ENCODE measurements at regions not wholly inside any gene's neighbourhood (a gene's known extent, or its start where the extent isn't known, plus 50 kb on each side); places are given as distances from the start of the nearest gene placed in this dataset.

DNA sequence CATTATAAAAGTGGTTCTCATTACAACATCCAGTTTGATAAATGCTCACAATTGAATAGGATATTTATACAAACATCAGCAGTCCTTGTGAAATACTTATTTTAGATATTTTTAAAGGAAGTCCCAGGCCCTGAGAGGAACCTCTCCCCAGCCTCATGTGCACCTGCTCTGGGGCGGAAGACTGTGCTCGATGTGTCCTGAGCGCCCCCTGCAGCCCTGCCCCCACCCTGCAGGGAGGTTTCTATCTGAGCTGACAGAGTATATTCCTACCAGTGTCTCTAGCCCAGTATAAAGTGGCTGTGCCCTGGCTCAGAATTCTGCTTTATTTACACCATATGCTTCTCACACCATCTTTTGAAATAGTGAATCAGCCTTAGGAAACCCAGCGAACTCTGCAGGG is 1349.1 kb downstream of the TMEM121 start:
- TF ChIP-seq ISL1 (CRISPR knock-in tag; IDR thresholded peaks at IDR 0.05), result no peak
- TF ChIP-seq ARNTL (CRISPR knock-in tag; IDR thresholded peaks at IDR 0.05; ENCODE audit: borderline replicate concordance, low read depth), result no peak
- peak; percentile 47; the same call in 2 of the 3 replicates for ATAC-seq

GRCh38 chr14:106876711-106877110 is 1350.3 kb downstream of the TMEM121 start:
- TF ChIP-seq PATZ1 (CRISPR knock-in tag; IDR thresholded peaks at IDR 0.05; ENCODE audit: borderline replicate concordance), result no peak
- no peak for TF ChIP-seq TCF4 (CRISPR knock-in tag; IDR thresholded peaks at IDR 0.05; ENCODE audit: borderline replicate concordance)
- TF ChIP-seq ARNTL (CRISPR knock-in tag; IDR thresholded peaks at IDR 0.05; ENCODE audit: borderline replicate concordance, low read depth), result no peak
- TF ChIP-seq, protein P1, sequence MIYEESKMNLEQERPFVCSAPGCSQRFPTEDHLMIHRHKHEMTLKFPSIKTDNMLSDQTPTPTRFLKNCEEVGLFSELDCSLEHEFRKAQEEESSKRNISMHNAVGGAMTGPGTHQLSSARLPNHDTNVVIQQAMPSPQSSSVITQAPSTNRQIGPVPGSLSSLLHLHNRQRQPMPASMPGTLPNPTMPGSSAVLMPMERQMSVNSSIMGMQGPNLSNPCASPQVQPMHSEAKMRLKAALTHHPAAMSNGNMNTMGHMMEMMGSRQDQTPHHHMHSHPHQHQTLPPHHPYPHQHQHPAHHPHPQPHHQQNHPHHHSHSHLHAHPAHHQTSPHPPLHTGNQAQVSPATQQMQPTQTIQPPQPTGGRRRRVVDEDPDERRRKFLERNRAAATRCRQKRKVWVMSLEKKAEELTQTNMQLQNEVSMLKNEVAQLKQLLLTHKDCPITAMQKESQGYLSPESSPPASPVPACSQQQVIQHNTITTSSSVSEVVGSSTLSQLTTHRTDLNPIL (CRISPR knock-in tag; IDR thresholded peaks at IDR 0.05; ENCODE audit: low read depth), result no peak
- no peak for TF ChIP-seq ZNF8 (CRISPR knock-in tag; IDR thresholded peaks at IDR 0.05)
- TF ChIP-seq OSR1 (CRISPR knock-in tag; IDR thresholded peaks at IDR 0.05), result no peak
- no peak for TF ChIP-seq RARB (CRISPR knock-in tag; IDR thresholded peaks at IDR 0.05)
- TF ChIP-seq GLIS3 (CRISPR knock-in tag; IDR thresholded peaks at IDR 0.05), result no peak
- no peak for TF ChIP-seq POU6F1 (CRISPR knock-in tag; IDR thresholded peaks at IDR 0.05; ENCODE audit: borderline replicate concordance, low read depth)
- TF ChIP-seq, protein P2, sequence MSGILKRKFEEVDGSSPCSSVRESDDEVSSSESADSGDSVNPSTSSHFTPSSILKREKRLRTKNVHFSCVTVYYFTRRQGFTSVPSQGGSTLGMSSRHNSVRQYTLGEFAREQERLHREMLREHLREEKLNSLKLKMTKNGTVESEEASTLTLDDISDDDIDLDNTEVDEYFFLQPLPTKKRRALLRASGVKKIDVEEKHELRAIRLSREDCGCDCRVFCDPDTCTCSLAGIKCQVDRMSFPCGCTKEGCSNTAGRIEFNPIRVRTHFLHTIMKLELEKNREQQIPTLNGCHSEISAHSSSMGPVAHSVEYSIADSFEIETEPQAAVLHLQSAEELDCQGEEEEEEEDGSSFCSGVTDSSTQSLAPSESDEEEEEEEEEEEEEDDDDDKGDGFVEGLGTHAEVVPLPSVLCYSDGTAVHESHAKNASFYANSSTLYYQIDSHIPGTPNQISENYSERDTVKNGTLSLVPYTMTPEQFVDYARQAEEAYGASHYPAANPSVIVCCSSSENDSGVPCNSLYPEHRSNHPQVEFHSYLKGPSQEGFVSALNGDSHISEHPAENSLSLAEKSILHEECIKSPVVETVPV (CRISPR knock-in tag; IDR thresholded peaks at IDR 0.05), result no peak
- TF ChIP-seq ZNF70 (CRISPR knock-in tag; IDR thresholded peaks at IDR 0.05), result no peak
- no peak for TF ChIP-seq ZNF565 (CRISPR knock-in tag; conservative IDR thresholded peaks at IDR 0.05; ENCODE audit: low read depth)
- TF ChIP-seq ZC3H10 (CRISPR knock-in tag; IDR thresholded peaks at IDR 0.05), result no peak
- no peak for TF ChIP-seq BACH2 (CRISPR knock-in tag; IDR thresholded peaks at IDR 0.05; ENCODE audit: borderline replicate concordance)
- ATAC-seq, result no peak

DNA sequence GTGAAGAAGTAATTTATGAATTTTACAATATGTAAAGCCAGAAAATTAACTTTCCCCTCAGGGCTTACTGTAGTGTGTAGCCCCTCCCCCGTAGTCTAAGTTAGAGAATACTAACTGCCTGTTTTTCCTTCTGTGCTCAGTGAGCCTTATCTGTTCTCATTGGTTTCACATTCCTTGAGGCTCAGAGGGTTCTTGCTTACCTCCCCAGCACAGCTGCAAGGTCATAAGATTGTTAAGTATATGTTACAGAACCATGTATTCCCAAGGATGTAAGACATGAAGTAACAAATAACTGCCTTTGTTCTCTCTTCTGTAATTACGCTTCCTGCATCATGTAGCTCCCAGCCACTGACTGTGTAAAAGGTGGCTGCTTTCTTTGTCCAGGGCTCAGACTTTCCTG is 1351.1 kb downstream of the TMEM121 start:
- TF ChIP-seq ZNF70 (CRISPR knock-in tag; IDR thresholded peaks at IDR 0.05) (no peak), TSHZ2 (CRISPR knock-in tag; IDR thresholded peaks at IDR 0.05) (no peak), OSR1 (CRISPR knock-in tag; IDR thresholded peaks at IDR 0.05) (no peak), ZFP30 (CRISPR knock-in tag; IDR thresholded peaks at IDR 0.05) (no peak)
- TF ChIP-seq, protein P2 (CRISPR knock-in tag; IDR thresholded peaks at IDR 0.05), result no peak
- no peak for ATAC-seq

DNA sequence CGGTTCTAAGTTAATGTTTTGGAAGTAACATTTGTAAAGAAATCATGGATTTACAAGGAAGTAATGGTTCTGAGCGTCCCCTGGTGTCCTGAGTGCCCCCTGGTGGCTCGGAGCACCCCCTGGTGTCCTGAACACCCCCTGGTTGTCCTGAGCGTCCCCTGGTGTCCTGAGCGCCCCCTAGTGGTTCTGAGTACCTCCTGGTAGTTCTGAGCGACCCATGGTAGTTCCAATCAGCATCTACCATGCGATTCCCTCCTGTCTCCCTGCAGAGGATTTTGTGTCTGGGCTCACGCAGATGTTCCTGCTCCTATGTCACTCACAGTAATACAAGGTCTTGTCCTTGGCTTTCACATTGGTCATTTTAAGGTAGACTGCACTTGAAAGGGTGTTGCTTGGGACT is 1352.9 kb downstream of the TMEM121 start:
- peak; percentile 95 for ATAC-seq
- TF ChIP-seq TCF4 (CRISPR knock-in tag; IDR thresholded peaks at IDR 0.05; ENCODE audit: borderline replicate concordance), result no peak
- no peak for TF ChIP-seq PPARA (CRISPR knock-in tag; IDR thresholded peaks at IDR 0.05; ENCODE audit: borderline replicate concordance)
- TF ChIP-seq TOX (CRISPR knock-in tag; IDR thresholded peaks at IDR 0.05; ENCODE audit: borderline replicate concordance), result no peak
- TF ChIP-seq SNAI2 (CRISPR knock-in tag; IDR thresholded peaks at IDR 0.05), result no peak
- TF ChIP-seq, protein P2 (CRISPR knock-in tag; IDR thresholded peaks at IDR 0.05), result no peak
- TF ChIP-seq ZFP30 (CRISPR knock-in tag; IDR thresholded peaks at IDR 0.05), result no peak
- no peak for TF ChIP-seq PATZ1 (CRISPR knock-in tag; IDR thresholded peaks at IDR 0.05; ENCODE audit: borderline replicate concordance)
- TF ChIP-seq ESRRG (CRISPR knock-in tag; IDR thresholded peaks at IDR 0.05), result no peak
- no peak for TF ChIP-seq ZFP3 (CRISPR knock-in tag; IDR thresholded peaks at IDR 0.05)
